Smooth muscle cell (in vitro differentiated cells): ENCODE measurements at regions not wholly inside any gene's neighbourhood (a gene's known extent, or its start where the extent isn't known, plus 50 kb on each side); places are given as distances from the start of the nearest gene placed in this dataset.

Experiments
- DNase-seq: peaks from one replicate; lab custom pipeline; 2025; ENCODE audit not compliant: unreplicated experiment; lab: John Stamatoyannopoulos, UW
- H2AFZ ChIP-seq: fragments of 200-600 bp; sonication (generic); 2 replicates; pipeline ENCODE4 v1.6.0; 2016; ENCODE audit warnings: antibody characterized with exemption, low read depth, mild to moderate bottlenecking
- H3F3A ChIP-seq: fragments of 200-600 bp; sonication (generic); 2 replicates; pipeline ENCODE4 v1.6.0; 2017; ENCODE audit warnings: antibody characterized with exemption, low read depth
- H3K27ac ChIP-seq: fragments of 200-600 bp; sonication (generic); 2 replicates; pipeline ENCODE4 v1.5.1; 2016; ENCODE audit warnings: low read depth, mild to moderate bottlenecking
- H3K27me3 ChIP-seq: fragments of 200-600 bp; sonication (generic); 2 replicates; pipeline ENCODE4 v1.6.1; 2016; ENCODE audit warnings: low read depth, mild to moderate bottlenecking
- H3K36me3 ChIP-seq: fragments of 200-600 bp; sonication (generic); 2 replicates; pipeline ENCODE4 v1.5.1; 2016; ENCODE audit warnings: low read depth
- H3K4me1 ChIP-seq: fragments of 200-600 bp; sonication (generic); 2 replicates; pipeline ENCODE4 v1.5.1; 2016; ENCODE audit warnings: low read depth
- H3K4me2 ChIP-seq: fragments of 200-600 bp; sonication (generic); 2 replicates; pipeline ENCODE4 v1.6.0; 2016; ENCODE audit warnings: mild to moderate bottlenecking
- H3K4me3 ChIP-seq: fragments of 200-600 bp; sonication (generic); 2 replicates; pipeline ENCODE4 v1.5.1; 2016; ENCODE audit warnings: mild to moderate bottlenecking
- H3K79me2 ChIP-seq: fragments of 200-600 bp; sonication (generic); 2 replicates; pipeline ENCODE4 v1.6.0; 2016; ENCODE audit warnings: low read depth, mild to moderate bottlenecking
- H3K9ac ChIP-seq: fragments of 200-600 bp; sonication (generic); 2 replicates; pipeline ENCODE4 v1.6.0; 2016; ENCODE audit warnings: low read depth
- H3K9me3 ChIP-seq: fragments of 200-600 bp; sonication (generic); replicated peaks from 2 replicates; pipeline ENCODE4 v1.5.1; 2016; ENCODE audit warnings: low read depth
- H4K20me1 ChIP-seq: fragments of 200-600 bp; sonication (generic); 2 replicates; pipeline ENCODE4 v1.6.0; 2016; ENCODE audit warnings: low read depth
- CTCF ChIP-seq: fragments of 200-600 bp; sonication (generic); IDR thresholded peaks from 2 replicates; pipeline ENCODE4 v1.5.1; 2017; ENCODE audit warnings: borderline replicate concordance, mild to moderate bottlenecking, antibody characterized with exemption; ENCODE audit not compliant: insufficient read depth, poor library complexity, severe bottlenecking
- WGBS: methylation state at CpG from one replicate; pipeline ENCODE4 v1.1.7; 2016; ENCODE audit warnings: low lambda C conversion rate; 5-methylcytosine and 5-hydroxymethylcytosine counted together

DNA sequence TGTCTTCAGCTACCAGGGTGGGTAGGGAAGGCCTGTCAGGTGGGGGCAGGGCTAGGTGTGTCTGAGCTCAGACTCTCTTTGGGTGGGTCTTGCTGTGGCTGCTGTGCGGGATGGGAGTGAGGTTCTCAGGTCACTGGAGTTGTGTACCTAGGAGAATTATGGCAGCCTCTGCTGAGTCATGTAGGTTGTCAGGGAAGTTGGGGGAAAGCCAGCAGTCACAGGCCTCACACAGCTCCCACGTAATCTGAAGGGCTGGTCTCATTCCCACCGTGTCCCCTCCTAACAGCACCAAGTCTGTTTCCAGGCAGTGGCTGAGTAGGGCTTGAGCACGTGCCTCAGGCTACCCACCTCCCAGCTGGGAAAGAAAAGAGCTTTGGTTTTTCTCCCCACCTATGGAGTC lies 67.0 kb downstream of the CHCHD4 start:
- Histone ChIP-seq H3K4me1 (no peaks in the 10 kb centered on the region), H3F3A (no peaks in the 10 kb centered on the region), H3K4me3 (no peak overlapping the region), H3K27ac (no peak overlapping the region), H3K4me2 (no peak overlapping the region), H3K36me3 (no peaks in the 10 kb centered on the region), H3K27me3 (no peaks in the 10 kb centered on the region), H3K79me2 (no peaks in the 10 kb centered on the region), H3K9me3 (no peaks in the 10 kb centered on the region), H4K20me1 (no peaks in the 10 kb centered on the region), H3K9ac (no peak overlapping the region), H2AFZ (no peak overlapping the region)
- no peak for TF ChIP-seq CTCF
- WGBS, result 86% methylated on average over 4 of the region's 4 CpGs
- DNase-seq, result no peak

GRCh38 chr3:14047841-14048240 lies 76.8 kb downstream of the CHCHD4 start:
- no peak overlapping the region for H3K9ac ChIP-seq
- TF ChIP-seq CTCF, result no peak

DNA sequence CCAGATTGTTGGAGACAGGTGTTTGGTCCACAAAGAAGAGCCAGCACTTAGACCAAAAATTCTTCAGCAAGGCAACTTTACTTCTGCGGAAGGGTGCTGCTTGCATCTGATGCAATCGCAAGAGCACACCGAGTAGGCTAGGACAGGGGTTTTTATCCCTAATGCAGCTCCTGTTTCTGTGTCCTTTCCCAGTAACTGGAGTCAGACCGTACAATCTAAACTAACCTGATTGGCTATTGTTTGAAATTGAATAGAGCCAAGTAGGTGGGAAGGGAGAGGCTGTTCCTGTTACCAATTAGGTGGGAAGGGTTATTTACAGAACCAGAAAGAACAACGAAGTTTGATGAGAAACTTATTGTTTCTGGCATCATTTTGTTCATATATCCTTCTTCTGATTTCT lies 77.6 kb downstream of the CHCHD4 start:
- Histone ChIP-seq H3K9me3 (no peaks in the 10 kb centered on the region), H3K79me2 (no peaks in the 10 kb centered on the region), H3K36me3 (no peaks in the 10 kb centered on the region), H3K4me2 (no peak overlapping the region), H4K20me1 (no peaks in the 10 kb centered on the region), H3K4me1 (peaks cover 5% of the 10 kb centered on the region), H2AFZ (no peak overlapping the region), H3K9ac (no peak overlapping the region), H3F3A (no peaks in the 10 kb centered on the region), H3K27me3 (no peaks in the 10 kb centered on the region), H3K4me3 (no peak overlapping the region), H3K27ac (no peak overlapping the region)
- no peak for TF ChIP-seq CTCF
- WGBS, result 83% methylated on average over 5 of the region's 5 CpGs
- no peak for DNase-seq

More at GRCh38 chr3:14047841-14048240, 76.8 kb downstream of the CHCHD4 start:
- Histone ChIP-seq H3K79me2 (no peaks in the 10 kb centered on the region), H4K20me1 (no peaks in the 10 kb centered on the region), H3K4me1 (peaks cover 5% of the 10 kb centered on the region), H3K27me3 (no peaks in the 10 kb centered on the region), H2AFZ (no peak overlapping the region), H3K4me2 (no peak overlapping the region), H3K9me3 (no peaks in the 10 kb centered on the region), H3K4me3 (no peak overlapping the region), H3F3A (no peaks in the 10 kb centered on the region), H3K27ac (no peak overlapping the region), H3K36me3 (no peaks in the 10 kb centered on the region)
- DNase-seq, result no peak

- Histone ChIP-seq H3K4me1 (peaks cover 3% of the 10 kb centered on the region), H3K9ac (no peak overlapping the region), H3F3A (no peaks in the 10 kb centered on the region), H3K27me3 (no peaks in the 10 kb centered on the region), H2AFZ (no peak overlapping the region), H3K36me3 (no peaks in the 10 kb centered on the region), H3K4me2 (no peak overlapping the region), H3K27ac (no peak overlapping the region), H3K79me2 (no peaks in the 10 kb centered on the region), H3K4me3 (no peak overlapping the region), H3K9me3 (no peaks in the 10 kb centered on the region), H4K20me1 (no peaks in the 10 kb centered on the region)
- WGBS, result 77% methylated on average over 3 of the region's 3 CpGs
- no peak for TF ChIP-seq CTCF
- DNase-seq, result no peak
Measured at GRCh38 chr3:14042680-14043079, 82.0 kb downstream of the CHCHD4 start.
